Fibroblast of lung (primary cell): ENCODE measurements at regions not wholly inside any gene's neighbourhood (a gene's known extent, or its start where the extent isn't known, plus 50 kb on each side); places are given as distances from the start of the nearest gene placed in this dataset.

Experiments
- EZH2 ChIP-seq: IDR thresholded peaks from 2 replicates; pipeline ENCODE4 v1.5.1; 2012; ENCODE audit warnings: low read length, control low read depth, mild to moderate bottlenecking; ENCODE audit errors: missing control alignments
- TF ChIP-seq, protein P1 (sequence below), 2 donors: IDR thresholded peaks in 1 of 2; conservative IDR thresholded peaks in 1 of 2; 1 replicate in 1 of 2; 2 replicates in 1 of 2; pipeline ENCODE4 v1.5.1; 2011 to 2012; ENCODE audit warnings: low read length in 2 of 2, control low read depth in 1 of 2, inconsistent platforms in 1 of 2, low read depth in 1 of 2, mild to moderate bottlenecking in 1 of 2

DNA sequence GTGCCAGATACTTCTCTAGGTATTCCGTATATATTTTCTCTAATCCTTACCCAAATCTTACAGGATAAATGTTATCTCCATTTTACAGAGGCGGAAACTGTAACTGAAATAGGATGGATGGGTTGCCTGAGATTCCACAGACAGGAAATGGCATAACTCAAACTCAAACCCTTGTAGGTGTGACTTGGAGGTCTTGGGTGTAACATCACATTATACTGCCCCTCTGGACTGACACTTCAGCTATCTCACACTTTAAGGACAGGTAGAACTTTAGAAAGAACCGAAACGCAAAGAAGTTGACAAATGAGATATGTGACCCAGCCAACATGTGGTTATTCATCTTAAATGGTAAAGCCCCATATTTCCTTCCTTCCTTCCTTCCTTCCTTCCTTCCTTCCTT is 122.1 kb downstream of the PDCD6IP start:
- no peak for TF ChIP-seq EZH2
- TF ChIP-seq, protein P1, sequence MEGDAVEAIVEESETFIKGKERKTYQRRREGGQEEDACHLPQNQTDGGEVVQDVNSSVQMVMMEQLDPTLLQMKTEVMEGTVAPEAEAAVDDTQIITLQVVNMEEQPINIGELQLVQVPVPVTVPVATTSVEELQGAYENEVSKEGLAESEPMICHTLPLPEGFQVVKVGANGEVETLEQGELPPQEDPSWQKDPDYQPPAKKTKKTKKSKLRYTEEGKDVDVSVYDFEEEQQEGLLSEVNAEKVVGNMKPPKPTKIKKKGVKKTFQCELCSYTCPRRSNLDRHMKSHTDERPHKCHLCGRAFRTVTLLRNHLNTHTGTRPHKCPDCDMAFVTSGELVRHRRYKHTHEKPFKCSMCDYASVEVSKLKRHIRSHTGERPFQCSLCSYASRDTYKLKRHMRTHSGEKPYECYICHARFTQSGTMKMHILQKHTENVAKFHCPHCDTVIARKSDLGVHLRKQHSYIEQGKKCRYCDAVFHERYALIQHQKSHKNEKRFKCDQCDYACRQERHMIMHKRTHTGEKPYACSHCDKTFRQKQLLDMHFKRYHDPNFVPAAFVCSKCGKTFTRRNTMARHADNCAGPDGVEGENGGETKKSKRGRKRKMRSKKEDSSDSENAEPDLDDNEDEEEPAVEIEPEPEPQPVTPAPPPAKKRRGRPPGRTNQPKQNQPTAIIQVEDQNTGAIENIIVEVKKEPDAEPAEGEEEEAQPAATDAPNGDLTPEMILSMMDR (conservative IDR thresholded peaks at IDR 0.05 in 1 of 2, IDR thresholded peaks at IDR 0.05 in 1 of 2; ENCODE audit: low read depth in 1 of 2, low read length in 2 of 2), result no peak
